ENCODE measurements at regions not wholly inside any gene's neighbourhood (a gene's known extent, or its start where the extent isn't known, plus 50 kb on each side); places are given as distances from the start of the nearest gene placed in this dataset.

GRCh38 chr10:120209124-120209762, 247.8 kb upstream of the PLPP4 start:
- no peak for TF ChIP-seq PCBP2 (IDR thresholded peaks at IDR 0.05; ENCODE audit: low read depth, low read length, poor library complexity, severe bottlenecking)
- no peak for TF ChIP-seq HNRNPK (IDR thresholded peaks at IDR 0.05; ENCODE audit: low read depth, low read length, poor library complexity, severe bottlenecking)
- TF ChIP-seq KLF13 (tag; IDR thresholded peaks at IDR 0.05; ENCODE audit: borderline replicate concordance, low read depth), result no peak
- no peak for TF ChIP-seq PRPF4 (IDR thresholded peaks at IDR 0.05; ENCODE audit: insufficient read depth, low read depth, low read length, poor library complexity, severe bottlenecking)
